Thyroid gland (tissue), 4 donors: ENCODE measurements at regions not wholly inside any gene's neighbourhood (a gene's known extent, or its start where the extent isn't known, plus 50 kb on each side); places are given as distances from the start of the nearest gene placed in this dataset.
A peak's percentile ranks its signal among the peaks of the same experiment; 100 is the strongest.

Experiments
- DNase-seq, 2 donors: peaks; one replicate each; pipeline ENCODE4 v3.0.0-alpha.2; 2019
- H3K27ac ChIP-seq, 3 donors: fragments of 200-600 bp; sonication (generic); 1 replicate in 2 of 3; 2 replicates in 1 of 3; pipeline ENCODE4 v1.5.1; 2016 to 2019; ENCODE audit warnings: mild to moderate bottlenecking in 1 of 3, moderate library complexity in 1 of 3
- H3K27me3 ChIP-seq: fragments of 200-600 bp; sonication (generic); one replicate; pipeline ENCODE4 v1.5.1; 2019
- H3K36me3 ChIP-seq, 2 donors: fragments of 200-600 bp; sonication (generic); one replicate each; pipeline ENCODE4 v1.5.1; 2016 to 2019
- H3K4me1 ChIP-seq, 2 donors: fragments of 200-600 bp; sonication (generic); one replicate each; pipeline ENCODE4 v1.5.1; 2017 to 2019
- H3K4me3 ChIP-seq, 3 donors: fragments of 200-600 bp; sonication (generic); replicated peaks in 1 of 3; 1 replicate in 2 of 3; 2 replicates in 1 of 3; pipeline ENCODE4 v1.5.1; 2016; ENCODE audit warnings: mild to moderate bottlenecking in 1 of 3
- H3K9me3 ChIP-seq: fragments of 200-600 bp; sonication (generic); one replicate; pipeline ENCODE4 v1.5.1; 2017
- CTCF ChIP-seq, 6 experiments: fragments of 200-600 bp in 3 of 6; fragments of 450-650 bp in 3 of 6; sonication (generic) in 3 of 6; IDR thresholded peaks; one replicate each; pipeline ENCODE4 v1.5.1; 2016 to 2019; ENCODE audit warnings: antibody characterized with exemption in 6 of 6, mild to moderate bottlenecking in 2 of 6, inconsistent platforms in 1 of 6, moderate library complexity in 1 of 6
- POLR2A ChIP-seq, 2 donors: fragments of 450-650 bp; IDR thresholded peaks; one replicate each; pipeline ENCODE4 v1.6.1; 2017; ENCODE audit warnings: antibody characterized with exemption in 2 of 2, mild to moderate bottlenecking in 2 of 2, moderate library complexity in 1 of 2
- WGBS, 2 donors: methylation state at CpG; one replicate each; pipeline ENCODE4 v1.1.5; 2017; 5-methylcytosine and 5-hydroxymethylcytosine counted together
- intact Hi-C: fragments of 100-400 bp; cut with DNase I; formaldehyde crosslinking; loops from one replicate; pipeline ENCODE4 v1.15.1; 2023

- TF ChIP-seq CTCF (IDR thresholded peaks at IDR 0.05): no peak
- WGBS, 2 donors: 94 to 96% methylated on average over 18 to 34 of the region's 37 CpGs
- intact Hi-C loops: no loop called here
- Histone ChIP-seq H3K4me1 (peaks cover 7 to 9% of the 10 kb centered on the region in 2 donors), H3K4me3 (no peak overlapping the region), H3K27ac (no peak overlapping the region), H3K9me3 (no peaks in the 10 kb centered on the region), H3K27me3 (no peaks in the 10 kb centered on the region), H3K36me3 (no peaks in the 10 kb centered on the region)
- no peak for DNase-seq
These were observed 82.8 kb upstream of the E2F3 start for GRCh38 chr6:20318851-20319387.

- DNase-seq: peak in 1 of 2 donors; percentile 16
- H3K9me3 ChIP-seq: no peaks in the 10 kb centered on the region
- TF ChIP-seq CTCF (IDR thresholded peaks at IDR 0.05) (no peak), POLR2A (IDR thresholded peaks at IDR 0.05) (no peak)
- intact Hi-C loops: no loop called here
- no peak overlapping the region for H3K4me3 ChIP-seq
- 88 to 90% methylated on average over 23 of the region's 23 CpGs for WGBS, 2 donors
- H3K36me3 ChIP-seq: no peaks in the 10 kb centered on the region
- H3K4me1 ChIP-seq: peaks cover 0 to 1% of the 10 kb centered on the region in 2 donors
- H3K27ac ChIP-seq: no peak overlapping the region
- H3K27me3 ChIP-seq: no peaks in the 10 kb centered on the region
These were observed 81.9 kb upstream of the E2F3 start for GRCh38 chr6:20319520-20320357.

GRCh38 chr6:20325641-20326421 is 75.8 kb upstream of the E2F3 start:
- DNase-seq: no peak
- TF ChIP-seq POLR2A (IDR thresholded peaks at IDR 0.05): no peak
- no peak for TF ChIP-seq CTCF (IDR thresholded peaks at IDR 0.05)
- no peaks in the 10 kb centered on the region for H3K27me3 ChIP-seq
- no peak overlapping the region for H3K27ac ChIP-seq
- H3K9me3 ChIP-seq: no peaks in the 10 kb centered on the region
- H3K4me3 ChIP-seq: no peak overlapping the region
- H3K4me1 ChIP-seq: no peaks in the 10 kb centered on the region
- intact Hi-C loops: no loop called here
- WGBS, 2 donors: 78 to 89% methylated on average over 6 of the region's 6 CpGs
- H3K36me3 ChIP-seq: no peaks in the 10 kb centered on the region

- 96 to 98% methylated on average over 1 of the region's 1 CpG for WGBS, 2 donors
- H3K27ac ChIP-seq: no peak overlapping the region
- no peak for TF ChIP-seq POLR2A (IDR thresholded peaks at IDR 0.05)
- no peak for TF ChIP-seq CTCF (IDR thresholded peaks at IDR 0.05)
- DNase-seq: no peak
- H3K4me1 ChIP-seq: no peaks in the 10 kb centered on the region
- no peak overlapping the region for H3K4me3 ChIP-seq
- intact Hi-C loops: no loop called here
- no peaks in the 10 kb centered on the region for H3K9me3 ChIP-seq
- no peaks in the 10 kb centered on the region for H3K36me3 ChIP-seq
- H3K27me3 ChIP-seq: no peaks in the 10 kb centered on the region
These were observed 75.3 kb upstream of the E2F3 start for GRCh38 chr6:20326422-20326728.

- TF ChIP-seq POLR2A (IDR thresholded peaks at IDR 0.05) (no peak), CTCF (IDR thresholded peaks at IDR 0.05) (no peak)
- intact Hi-C loops: no loop called here
- WGBS, 2 donors: 95 to 99% methylated on average over 7 of the region's 7 CpGs
These were observed 74.5 kb upstream of the E2F3 start for GRCh38 chr6:20327141-20327540.

More at GRCh38 chr6:20327141-20327540, 74.5 kb upstream of the E2F3 start:
- no peak for DNase-seq
- Histone ChIP-seq H3K27ac (no peak overlapping the region), H3K36me3 (no peaks in the 10 kb centered on the region), H3K9me3 (no peaks in the 10 kb centered on the region), H3K27me3 (no peaks in the 10 kb centered on the region), H3K4me1 (no peaks in the 10 kb centered on the region), H3K4me3 (no peak overlapping the region)
